HepG2 (cell line): ENCODE measurements at regions not wholly inside any gene's neighbourhood (a gene's known extent, or its start where the extent isn't known, plus 50 kb on each side); places are given as distances from the start of the nearest gene placed in this dataset.
A peak's percentile ranks its signal among the peaks of the same experiment; 100 is the strongest.

ENCODE experiments used
- ATAC-seq: fragments of 200-7000 bp; cut with Tn5 transposase; 3 replicates; pipeline ENCODE4 v1.9.1; 2020; ENCODE audit warnings: mild to moderate bottlenecking, moderate library complexity
- BruUV-seq: library from RNA; stranded (reverse); fragments of 400-500 nt; replicated peaks from 2 replicates; lab custom pipeline; 2021; lab: Mats Ljungman, UMichigan
- CTCF ChIA-PET: fragments of 300-600 bp; formaldehyde crosslinking; extraction: SDS; loops from one replicate; lab custom pipeline; 2021; ENCODE audit warnings: low total read pairs, inconsistent platforms, low intra/inter-chr PET ratio; lab: Yijun Ruan, JAX
- POLR2A ChIA-PET: fragments of 350-600 bp; sonication (Branson Sonifier 250); formaldehyde crosslinking; loops from one replicate; lab custom pipeline; 2020; ENCODE audit warnings: antibody characterized with exemption, inconsistent platforms; lab: Yijun Ruan, JAX
- DNase-seq: peaks from one replicate; pipeline ENCODE4 v3.0.0-alpha.2; 2015; ENCODE audit warnings: low spot score
- FAIRE-seq: peaks from 3 replicates; lab custom pipeline; 2011; peaks lifted over from hg19 to GRCh38; lab: Jason Lieb, UNC
- H2AFZ ChIP-seq: one replicate; pipeline ENCODE4 v1.6.1; 2011; ENCODE audit warnings: low read length, inconsistent platforms
- H3K27ac ChIP-seq: fragments of 300-600 bp; 3 replicates; pipeline ENCODE4 v1.8.0; 2011; ENCODE audit warnings: mixed run types, mild to moderate bottlenecking, mixed read lengths, low read length, inconsistent platforms; ENCODE audit not compliant: insufficient read depth; ENCODE audit errors: extremely low read length
- H3K27me3 ChIP-seq, 2 experiments: fragments of 200-600 bp in 1 of 2; 2 replicates in 1 of 2; 3 replicates in 1 of 2; pipeline versions ENCODE4 v1.6.0 to v1.8.0; 2011; ENCODE audit warnings: low read length in 2 of 2, mild to moderate bottlenecking in 2 of 2, moderate library complexity in 2 of 2, inconsistent platforms in 1 of 2; ENCODE audit not compliant: insufficient read depth in 2 of 2, control insufficient read depth in 1 of 2
- H3K36me3 ChIP-seq, 2 experiments: fragments of 200-600 bp in 1 of 2; replicated peaks in 1 of 2; 2 replicates in 1 of 2; 3 replicates in 1 of 2; pipeline versions ENCODE4 v1.5.1 to v1.8.0; 2011; ENCODE audit warnings: low read length in 2 of 2, inconsistent platforms in 1 of 2; ENCODE audit not compliant: insufficient read depth in 2 of 2, control insufficient read depth in 1 of 2
- H3K4me1 ChIP-seq: 2 replicates; pipeline ENCODE4 v1.5.1; 2012; ENCODE audit warnings: low read length, inconsistent platforms; ENCODE audit not compliant: insufficient read depth
- H3K4me2 ChIP-seq: 2 replicates; pipeline ENCODE4 v1.6.0; 2011; ENCODE audit warnings: low read depth, low read length, inconsistent platforms
- H3K4me3 ChIP-seq, 3 experiments: fragments of 200-600 bp in 1 of 3; sonication (generic), shearing (Covaris generic) in 1 of 3; replicated peaks in 1 of 3; 2 replicates each; pipeline ENCODE4 v1.5.1; 2011 to 2016; ENCODE audit warnings: low read length in 3 of 3, inconsistent platforms in 2 of 3, low read depth in 2 of 3, mild to moderate bottlenecking in 2 of 3, control low read depth in 1 of 3, mixed read lengths in 1 of 3; ENCODE audit not compliant: insufficient read depth in 1 of 3
- H3K79me2 ChIP-seq: one replicate; pipeline ENCODE4 v1.6.1; 2011; ENCODE audit warnings: low read length, inconsistent platforms; ENCODE audit not compliant: insufficient read depth
- H3K9ac ChIP-seq: 2 replicates; pipeline ENCODE4 v1.6.0; 2011; ENCODE audit warnings: mild to moderate bottlenecking, low read depth, low read length, inconsistent platforms; ENCODE audit not compliant: insufficient read depth
- H3K9me3 ChIP-seq: 2 replicates; pipeline ENCODE4 v1.5.1; 2012; ENCODE audit warnings: mild to moderate bottlenecking, low read length
- H4K20me1 ChIP-seq: 2 replicates; pipeline ENCODE4 v1.6.0; 2011; ENCODE audit warnings: inconsistent platforms, mild to moderate bottlenecking, low read length, moderate library complexity; ENCODE audit not compliant: insufficient read depth
- CREB1 ChIP-seq, 2 experiments: fragments of 450-650 bp in 1 of 2; IDR thresholded peaks; 2 replicates each; pipeline ENCODE4 v1.6.1; 2016 to 2017; ENCODE audit warnings: control low read depth in 1 of 2, mild to moderate bottlenecking in 1 of 2, missing compliant biosample characterization in 1 of 2, missing genetic modification characterization in 1 of 2
- FOXK1 ChIP-seq: sonication (generic); formaldehyde crosslinking; IDR thresholded peaks from 2 replicates; pipeline ENCODE4 v1.4.0; 2020; ENCODE audit warnings: low read depth, missing genetic modification reagents, borderline replicate concordance
- KLF15 ChIP-seq: sonication (generic); formaldehyde crosslinking; IDR thresholded peaks from 2 replicates; pipeline ENCODE4 v1.8.1; 2023; ENCODE audit warnings: borderline replicate concordance, mild to moderate bottlenecking, inconsistent platforms, missing genetic modification reagents, mixed read lengths
- SIN3B ChIP-seq: fragments of 150-350 bp; IDR thresholded peaks from 2 replicates; pipeline ENCODE4 v1.6.1; 2014; ENCODE audit warnings: low read length
- SRSF4 ChIP-seq: fragments of 200-400 bp; formaldehyde crosslinking; IDR thresholded peaks from one replicate; pipeline ENCODE4 v1.6.1; 2018; ENCODE audit warnings: mild to moderate bottlenecking, low read depth, low read length, moderate library complexity; ENCODE audit not compliant: poor library complexity, severe bottlenecking
- ZNF207 ChIP-seq: fragments of 450-650 bp; IDR thresholded peaks from 2 replicates; pipeline ENCODE4 v1.6.1; 2016; ENCODE audit warnings: antibody characterized with exemption, borderline replicate concordance
- ZNF224 ChIP-seq: sonication (generic); formaldehyde crosslinking; IDR thresholded peaks from 2 replicates; pipeline ENCODE4 v1.5.0; 2020; ENCODE audit warnings: mild to moderate bottlenecking, missing genetic modification reagents
- WGBS: methylation state at CpG from one replicate; pipeline ENCODE4 v1.1.6; 2017; ENCODE audit warnings: low lambda C conversion rate; 5-methylcytosine and 5-hydroxymethylcytosine counted together
- in situ Hi-C: cut with HindIII; loops from 2 replicates; pipeline ENCODE4 v1.10.0; 2017; ENCODE audit warnings: low pct_unique_long_range_greater_than_20kb; ENCODE audit not compliant: extremely low pct_ligation_motif_present
- intact Hi-C: fragments of 100-400 bp; cut with micrococcal nuclease; formaldehyde crosslinking; loops from one replicate; pipeline ENCODE4 v1.10.0; 2022; ENCODE audit not compliant: unreplicated experiment
- TF ChIP-seq, protein P1 (sequence below): sonication (generic); formaldehyde crosslinking; IDR thresholded peaks from 2 replicates; pipeline ENCODE4 v1.8.1; 2023; ENCODE audit warnings: mild to moderate bottlenecking, missing genetic modification reagents
- TF ChIP-seq, protein P2 (sequence below): sonication (generic); formaldehyde crosslinking; IDR thresholded peaks from 2 replicates; pipeline ENCODE4 v1.4.0; 2020; ENCODE audit warnings: missing genetic modification reagents, low read depth, mild to moderate bottlenecking, borderline replicate concordance
- TF ChIP-seq, protein P3 (sequence below): sonication (generic); formaldehyde crosslinking; IDR thresholded peaks from 2 replicates; pipeline ENCODE4 v1.5.0; 2020; ENCODE audit warnings: mild to moderate bottlenecking, missing genetic modification reagents

DNA sequence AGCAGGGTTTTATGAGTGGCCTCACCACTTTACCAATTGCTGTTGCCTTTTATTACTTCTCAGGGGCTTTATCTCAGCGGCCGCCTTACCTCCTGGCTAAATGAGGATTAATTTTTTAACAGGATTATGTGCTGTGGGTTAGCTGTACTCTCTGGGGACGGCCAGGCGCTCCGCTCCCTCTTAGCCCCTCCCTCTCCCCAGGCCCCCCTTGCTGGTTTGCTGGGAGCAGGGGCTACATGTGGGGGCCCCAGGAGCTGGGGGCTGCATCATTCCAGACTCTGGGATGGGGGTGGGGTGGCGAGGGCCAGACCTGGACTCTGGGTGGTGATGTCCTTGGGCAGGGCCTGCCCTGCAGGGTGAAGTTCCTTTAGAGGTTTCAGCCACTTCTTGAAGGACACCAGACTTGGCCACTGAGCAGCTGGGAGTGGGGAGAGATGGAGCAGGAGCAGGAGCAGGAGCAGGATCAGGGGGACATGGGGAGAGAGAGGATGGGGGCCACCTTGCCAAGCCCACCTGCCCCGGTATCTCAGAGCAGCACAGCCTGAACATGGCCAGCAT, 196.1 kb downstream of the GOLGA6L6 start:
- H3K4me1 ChIP-seq: no peaks in the 10 kb centered on the region
- H3K9me3 ChIP-seq: peaks cover 57% of the 10 kb centered on the region
- DNase-seq: no peak
- no peak overlapping the region for H3K27ac ChIP-seq
- H3K9ac ChIP-seq: no peak overlapping the region
- TF ChIP-seq KLF15 (CRISPR knock-in tag): no peak
- TF ChIP-seq ZNF207: no peak
- no peak for TF ChIP-seq FOXK1 (CRISPR knock-in tag)
- no peak for TF ChIP-seq ZNF224
- TF ChIP-seq, protein P1, sequence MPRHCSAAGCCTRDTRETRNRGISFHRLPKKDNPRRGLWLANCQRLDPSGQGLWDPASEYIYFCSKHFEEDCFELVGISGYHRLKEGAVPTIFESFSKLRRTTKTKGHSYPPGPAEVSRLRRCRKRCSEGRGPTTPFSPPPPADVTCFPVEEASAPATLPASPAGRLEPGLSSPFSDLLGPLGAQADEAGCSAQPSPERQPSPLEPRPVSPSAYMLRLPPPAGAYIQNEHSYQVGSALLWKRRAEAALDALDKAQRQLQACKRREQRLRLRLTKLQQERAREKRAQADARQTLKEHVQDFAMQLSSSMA (CRISPR knock-in tag): no peak
- TF ChIP-seq, all 625 proteins: peak for 0
- H3K4me2 ChIP-seq: no peak overlapping the region
- H3K36me3 ChIP-seq: no peaks in the 10 kb centered on the region
- ChIA-PET CTCF (no interaction called here), POLR2A (no interaction called here)
- in situ Hi-C loops: no loop called here
- H3K27me3 ChIP-seq: no peaks in the 10 kb centered on the region; a peak in 1 of 5 replicates
- WGBS: 44% methylated on average over 6 of the region's 7 CpGs
- BruUV-seq: no TSS peak
- H2AFZ ChIP-seq: no peak overlapping the region
- intact Hi-C loops: no loop called here
- H4K20me1 ChIP-seq: no peaks in the 10 kb centered on the region
- no peak overlapping the region for H3K4me3 ChIP-seq
- ATAC-seq (no peak), FAIRE-seq (no peak)
- H3K79me2 ChIP-seq: no peaks in the 10 kb centered on the region

DNA sequence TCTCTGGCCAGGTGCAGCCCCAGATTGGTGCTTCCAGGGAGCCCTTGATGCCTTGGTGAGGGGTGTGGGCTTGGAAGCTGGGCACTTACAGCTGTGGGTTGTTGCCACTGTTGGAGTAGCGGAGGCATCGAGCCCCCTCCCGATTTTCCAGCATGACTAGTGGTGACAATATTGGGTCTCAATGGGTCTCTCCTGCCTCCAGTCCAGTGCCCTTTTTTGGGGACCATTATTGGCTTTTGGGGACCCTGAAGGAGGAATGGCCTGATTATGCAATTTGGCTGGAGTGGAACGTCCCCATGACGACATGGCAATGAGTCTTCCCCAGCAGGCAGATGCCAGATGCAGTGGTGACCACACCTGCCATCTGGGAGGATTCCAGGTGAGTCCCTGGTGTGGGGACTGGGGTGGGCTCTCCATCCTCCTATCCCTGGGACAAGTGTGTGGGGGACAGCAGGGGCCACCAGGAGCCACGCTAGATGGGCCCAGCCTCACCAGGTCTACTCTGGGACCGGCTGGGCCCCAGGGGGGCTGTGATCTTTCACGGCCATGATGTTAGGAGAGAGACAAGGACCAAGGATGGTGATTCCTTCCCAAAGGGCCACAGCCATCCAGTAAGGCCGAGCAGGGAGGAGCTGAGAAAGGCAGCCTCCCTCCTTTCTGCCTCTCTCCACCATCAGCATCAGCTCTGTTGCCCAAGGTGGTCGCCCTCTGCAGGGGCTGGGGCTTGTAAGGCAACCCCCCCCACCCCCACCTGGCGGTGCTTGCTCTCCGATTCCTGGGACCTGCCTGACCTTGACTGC, 196.8 kb downstream of the GOLGA6L6 start:
- ChIA-PET POLR2A (no interaction called here), CTCF (no interaction called here)
- Histone ChIP-seq H3K4me2 (no peak overlapping the region), H3K27ac (no peak overlapping the region), H3K79me2 (no peaks in the 10 kb centered on the region), H3K27me3 (no peaks in the 10 kb centered on the region; a peak in 1 of 5 replicates), H3K9ac (no peak overlapping the region), H3K4me3 (no peak overlapping the region), H3K4me1 (no peaks in the 10 kb centered on the region), H2AFZ (no peak overlapping the region), H3K9me3 (peaks cover 61% of the 10 kb centered on the region), H4K20me1 (no peaks in the 10 kb centered on the region), H3K36me3 (no peaks in the 10 kb centered on the region)
- TF ChIP-seq, protein P2, sequence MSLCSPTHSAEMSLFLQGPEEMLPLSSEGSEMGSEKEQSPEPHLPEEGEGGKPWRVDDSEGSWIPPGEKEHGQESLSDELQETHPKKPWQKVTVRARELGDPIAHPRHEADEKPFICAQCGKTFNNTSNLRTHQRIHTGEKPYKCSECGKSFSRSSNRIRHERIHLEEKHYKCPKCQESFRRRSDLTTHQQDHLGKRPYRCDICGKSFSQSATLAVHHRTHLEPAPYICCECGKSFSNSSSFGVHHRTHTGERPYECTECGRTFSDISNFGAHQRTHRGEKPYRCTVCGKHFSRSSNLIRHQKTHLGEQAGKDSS (CRISPR knock-in tag): no peak
- no peak for TF ChIP-seq SRSF4
- peak; percentile 21; the same call in 1 of the 2 replicates for TF ChIP-seq CREB1 (IDR thresholded peaks at IDR 0.05)
- no peak for TF ChIP-seq CREB1 (CRISPR knock-in tag; IDR thresholded peaks at IDR 0.05)
- TF ChIP-seq, protein P3, sequence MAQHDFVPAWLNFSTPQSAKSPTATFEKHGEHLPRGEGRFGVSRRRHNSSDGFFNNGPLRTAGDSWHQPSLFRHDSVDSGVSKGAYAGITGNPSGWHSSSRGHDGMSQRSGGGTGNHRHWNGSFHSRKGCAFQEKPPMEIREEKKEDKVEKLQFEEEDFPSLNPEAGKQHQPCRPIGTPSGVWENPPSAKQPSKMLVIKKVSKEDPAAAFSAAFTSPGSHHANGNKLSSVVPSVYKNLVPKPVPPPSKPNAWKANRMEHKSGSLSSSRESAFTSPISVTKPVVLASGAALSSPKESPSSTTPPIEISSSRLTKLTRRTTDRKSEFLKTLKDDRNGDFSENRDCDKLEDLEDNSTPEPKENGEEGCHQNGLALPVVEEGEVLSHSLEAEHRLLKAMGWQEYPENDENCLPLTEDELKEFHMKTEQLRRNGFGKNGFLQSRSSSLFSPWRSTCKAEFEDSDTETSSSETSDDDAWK (CRISPR knock-in tag): no peak
- TF ChIP-seq SIN3B: no peak
- intact Hi-C loops (no loop called here), in situ Hi-C loops (no loop called here)
- DNase-seq: no peak
- 29% methylated on average over 7 of the region's 12 CpGs for WGBS
- ATAC-seq: no peak
- no peak for FAIRE-seq
- no TSS peak for BruUV-seq
